Panc1 (cell line): ENCODE measurements at regions not wholly inside any gene's neighbourhood (a gene's known extent, or its start where the extent isn't known, plus 50 kb on each side); places are given as distances from the start of the nearest gene placed in this dataset.

Experiments used
- POLR2AphosphoS5 ChIP-seq: IDR thresholded peaks from 2 replicates; pipeline ENCODE4 v1.6.1; 2012; ENCODE audit warnings: mild to moderate bottlenecking, low read depth, low read length, moderate library complexity
- SIN3A ChIP-seq: IDR thresholded peaks from 2 replicates; pipeline ENCODE4 v1.6.1; 2012; ENCODE audit warnings: low read depth, mild to moderate bottlenecking, low read length, moderate library complexity, borderline replicate concordance; ENCODE audit not compliant: insufficient read depth
- TCF7L2 ChIP-seq: IDR thresholded peaks from 2 replicates; pipeline ENCODE4 v1.6.1; 2011; ENCODE audit warnings: mild to moderate bottlenecking, low read depth, low read length, inconsistent platforms
- TF ChIP-seq, protein P1 (sequence below): fragments of 450-650 bp; IDR thresholded peaks from 2 replicates; pipeline ENCODE4 v1.5.1; 2017; ENCODE audit warnings: mild to moderate bottlenecking
- TF ChIP-seq, protein P2 (sequence below), 2 experiments: IDR thresholded peaks; 2 replicates each; pipeline ENCODE4 v1.6.1; 2011 to 2012; ENCODE audit warnings: low read depth in 2 of 2, control low read depth in 1 of 2, low read length in 1 of 2, mild to moderate bottlenecking in 1 of 2, moderate library complexity in 1 of 2; ENCODE audit not compliant: insufficient read depth in 1 of 2

DNA sequence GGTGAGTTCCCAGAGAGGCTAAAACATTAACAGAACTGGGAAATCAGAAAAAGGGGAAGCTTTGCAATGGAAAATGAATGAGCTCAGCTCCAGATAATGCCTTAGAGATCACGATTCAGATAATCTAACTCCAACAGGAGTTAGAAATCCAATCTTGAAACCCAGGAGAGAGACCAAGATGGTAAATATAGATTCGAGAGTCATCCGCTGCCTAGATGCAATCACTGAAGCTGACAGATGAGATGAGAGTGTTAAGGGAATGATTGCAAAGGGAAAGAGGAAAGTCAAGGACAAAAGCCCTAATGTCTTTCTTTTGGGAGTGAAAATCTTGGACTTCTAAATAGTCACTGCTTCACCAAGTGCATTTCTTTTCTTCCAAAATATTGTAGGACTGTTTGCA, 722.0 kb downstream of the EPHA4 start:
- TF ChIP-seq, protein P1, sequence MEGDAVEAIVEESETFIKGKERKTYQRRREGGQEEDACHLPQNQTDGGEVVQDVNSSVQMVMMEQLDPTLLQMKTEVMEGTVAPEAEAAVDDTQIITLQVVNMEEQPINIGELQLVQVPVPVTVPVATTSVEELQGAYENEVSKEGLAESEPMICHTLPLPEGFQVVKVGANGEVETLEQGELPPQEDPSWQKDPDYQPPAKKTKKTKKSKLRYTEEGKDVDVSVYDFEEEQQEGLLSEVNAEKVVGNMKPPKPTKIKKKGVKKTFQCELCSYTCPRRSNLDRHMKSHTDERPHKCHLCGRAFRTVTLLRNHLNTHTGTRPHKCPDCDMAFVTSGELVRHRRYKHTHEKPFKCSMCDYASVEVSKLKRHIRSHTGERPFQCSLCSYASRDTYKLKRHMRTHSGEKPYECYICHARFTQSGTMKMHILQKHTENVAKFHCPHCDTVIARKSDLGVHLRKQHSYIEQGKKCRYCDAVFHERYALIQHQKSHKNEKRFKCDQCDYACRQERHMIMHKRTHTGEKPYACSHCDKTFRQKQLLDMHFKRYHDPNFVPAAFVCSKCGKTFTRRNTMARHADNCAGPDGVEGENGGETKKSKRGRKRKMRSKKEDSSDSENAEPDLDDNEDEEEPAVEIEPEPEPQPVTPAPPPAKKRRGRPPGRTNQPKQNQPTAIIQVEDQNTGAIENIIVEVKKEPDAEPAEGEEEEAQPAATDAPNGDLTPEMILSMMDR: no peak
- TF ChIP-seq POLR2AphosphoS5 (no peak), SIN3A (no peak), TCF7L2 (no peak)
- TF ChIP-seq, protein P2, sequence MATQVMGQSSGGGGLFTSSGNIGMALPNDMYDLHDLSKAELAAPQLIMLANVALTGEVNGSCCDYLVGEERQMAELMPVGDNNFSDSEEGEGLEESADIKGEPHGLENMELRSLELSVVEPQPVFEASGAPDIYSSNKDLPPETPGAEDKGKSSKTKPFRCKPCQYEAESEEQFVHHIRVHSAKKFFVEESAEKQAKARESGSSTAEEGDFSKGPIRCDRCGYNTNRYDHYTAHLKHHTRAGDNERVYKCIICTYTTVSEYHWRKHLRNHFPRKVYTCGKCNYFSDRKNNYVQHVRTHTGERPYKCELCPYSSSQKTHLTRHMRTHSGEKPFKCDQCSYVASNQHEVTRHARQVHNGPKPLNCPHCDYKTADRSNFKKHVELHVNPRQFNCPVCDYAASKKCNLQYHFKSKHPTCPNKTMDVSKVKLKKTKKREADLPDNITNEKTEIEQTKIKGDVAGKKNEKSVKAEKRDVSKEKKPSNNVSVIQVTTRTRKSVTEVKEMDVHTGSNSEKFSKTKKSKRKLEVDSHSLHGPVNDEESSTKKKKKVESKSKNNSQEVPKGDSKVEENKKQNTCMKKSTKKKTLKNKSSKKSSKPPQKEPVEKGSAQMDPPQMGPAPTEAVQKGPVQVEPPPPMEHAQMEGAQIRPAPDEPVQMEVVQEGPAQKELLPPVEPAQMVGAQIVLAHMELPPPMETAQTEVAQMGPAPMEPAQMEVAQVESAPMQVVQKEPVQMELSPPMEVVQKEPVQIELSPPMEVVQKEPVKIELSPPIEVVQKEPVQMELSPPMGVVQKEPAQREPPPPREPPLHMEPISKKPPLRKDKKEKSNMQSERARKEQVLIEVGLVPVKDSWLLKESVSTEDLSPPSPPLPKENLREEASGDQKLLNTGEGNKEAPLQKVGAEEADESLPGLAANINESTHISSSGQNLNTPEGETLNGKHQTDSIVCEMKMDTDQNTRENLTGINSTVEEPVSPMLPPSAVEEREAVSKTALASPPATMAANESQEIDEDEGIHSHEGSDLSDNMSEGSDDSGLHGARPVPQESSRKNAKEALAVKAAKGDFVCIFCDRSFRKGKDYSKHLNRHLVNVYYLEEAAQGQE (IDR thresholded peaks at IDR 0.05; ENCODE audit: insufficient read depth in 1 of 2, low read depth in 2 of 2, low read length in 1 of 2): no peak
